HG03520 (cell line): ENCODE measurements at regions not wholly inside any gene's neighbourhood (a gene's known extent, or its start where the extent isn't known, plus 50 kb on each side); places are given as distances from the start of the nearest gene placed in this dataset.

Experiments
- ATAC-seq: cut with Tn5 transposase; IDR thresholded peaks from one replicate; pipeline ENCODE4 v1.9.1; 2021; ENCODE audit warnings: mild to moderate bottlenecking, moderate library complexity; ENCODE audit not compliant: unreplicated experiment

- ATAC-seq, result no peak
Observed at GRCh38 chr5:15220642-15221173, 279.3 kb upstream of the FBXL7 start.

GRCh38 chr5:15215056-15215455, 284.9 kb upstream of the FBXL7 start:
- ATAC-seq, result no peak

DNA sequence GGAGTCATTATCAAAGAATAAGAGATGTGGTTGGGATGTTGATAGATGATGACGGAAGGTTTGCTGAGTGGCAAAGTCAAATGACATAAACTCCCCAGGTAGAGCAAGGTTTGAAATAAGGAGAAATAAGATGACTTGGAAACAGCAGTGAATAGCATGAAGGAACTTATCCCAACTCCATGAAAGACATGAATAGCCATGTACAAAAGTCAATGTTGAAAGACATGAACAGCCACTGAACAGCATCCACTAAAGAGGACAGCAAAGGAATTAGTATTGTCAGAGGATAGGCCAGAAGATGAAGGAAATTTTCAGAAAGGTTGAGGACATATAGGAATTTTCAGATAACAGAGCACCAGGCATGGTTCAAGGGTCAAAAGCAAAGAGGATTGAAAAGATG, 286.0 kb upstream of the FBXL7 start:
- no peak for ATAC-seq

GRCh38 chr5:15209053-15209762, 290.8 kb upstream of the FBXL7 start:
- no peak for ATAC-seq

GRCh38 chr5:15206133-15206532, 293.8 kb upstream of the FBXL7 start:
- ATAC-seq, result no peak

DNA sequence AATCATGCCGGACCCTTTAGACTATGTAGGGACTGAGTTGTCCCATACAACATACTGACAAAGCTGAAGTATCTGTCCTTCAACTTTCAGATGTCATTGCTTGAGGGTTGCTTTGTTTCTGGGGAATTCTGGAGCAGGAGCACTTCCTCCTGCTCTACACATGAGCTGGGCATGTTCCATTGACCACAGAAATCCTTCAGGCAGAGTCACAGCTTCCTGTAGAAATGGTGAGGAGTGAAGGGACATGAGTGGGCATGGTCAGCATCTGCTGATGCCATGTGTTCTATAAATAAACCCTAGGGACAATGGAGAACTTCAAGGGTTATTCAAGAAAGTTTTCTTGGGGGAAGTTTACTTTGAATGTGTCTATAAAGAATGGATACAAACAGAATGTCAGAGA, 296.6 kb upstream of the FBXL7 start:
- ATAC-seq, result no peak

GRCh38 chr5:15191012-15191411, 309.0 kb upstream of the FBXL7 start:
- no peak for ATAC-seq

- no peak for ATAC-seq
Observed at GRCh38 chr5:15183520-15183919, 311.9 kb upstream of the ANKH start.

- no peak for ATAC-seq
Observed at GRCh38 chr5:15170173-15170572, 298.6 kb upstream of the ANKH start.

DNA sequence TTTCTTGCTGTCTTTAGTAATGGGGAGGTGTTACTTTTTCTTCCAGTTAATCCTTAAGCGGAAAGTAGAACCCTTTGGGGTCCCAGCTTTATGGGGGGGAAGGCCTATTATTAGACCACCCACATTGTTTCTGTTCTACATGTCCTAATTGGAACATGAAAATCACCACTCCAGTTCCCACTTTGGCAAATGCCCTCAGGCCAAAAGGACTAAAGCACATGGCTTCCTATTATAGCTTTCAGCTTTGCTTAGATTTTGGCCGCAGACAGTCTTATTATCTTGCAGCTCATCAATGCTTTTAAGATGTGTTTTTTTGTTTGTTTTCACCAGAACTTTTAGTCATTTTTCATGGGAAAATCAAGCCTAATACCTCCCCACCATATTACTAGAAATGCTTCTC, 296.8 kb upstream of the ANKH start:
- ATAC-seq, result no peak

- no peak for ATAC-seq
Observed at GRCh38 chr5:15160091-15160490, 288.5 kb upstream of the ANKH start.

GRCh38 chr5:15159606-15160005, 288.0 kb upstream of the ANKH start:
- ATAC-seq, result no peak

- no peak for ATAC-seq
Observed at GRCh38 chr5:15142458-15142857, 270.9 kb upstream of the ANKH start.

DNA sequence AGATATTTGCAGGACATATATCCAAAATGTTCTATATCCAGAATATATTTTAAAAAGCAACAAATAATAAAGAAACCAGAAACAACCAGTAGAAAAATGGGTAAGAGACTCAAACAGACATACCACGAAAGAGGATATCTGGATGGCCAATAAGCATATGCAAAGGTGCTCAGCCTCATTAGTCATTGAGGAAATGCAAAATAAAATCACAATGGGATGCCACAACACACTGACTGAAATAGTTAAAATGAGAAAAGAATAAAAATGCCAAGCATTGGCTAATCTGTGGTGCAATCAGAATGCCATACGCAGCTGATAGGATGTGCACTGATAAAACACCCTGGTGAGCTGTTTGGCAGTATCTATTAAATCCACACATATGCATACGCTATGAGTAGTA, 265.8 kb upstream of the ANKH start:
- ATAC-seq, result no peak

- ATAC-seq, result no peak
Observed at GRCh38 chr5:15135661-15136060, 264.1 kb upstream of the ANKH start.

- ATAC-seq, result no peak
Observed at GRCh38 chr5:15133456-15133965, 261.9 kb upstream of the ANKH start.

- ATAC-seq, result no peak
Observed at GRCh38 chr5:15132816-15133405, 261.3 kb upstream of the ANKH start.

GRCh38 chr5:15131909-15132308, 260.3 kb upstream of the ANKH start:
- no peak for ATAC-seq

GRCh38 chr5:15124871-15125568, 253.4 kb upstream of the ANKH start:
- ATAC-seq, result no peak

GRCh38 chr5:15124461-15124860, 252.9 kb upstream of the ANKH start:
- no peak for ATAC-seq

- no peak for ATAC-seq
Observed at GRCh38 chr5:15117688-15118087, 246.1 kb upstream of the ANKH start.

DNA sequence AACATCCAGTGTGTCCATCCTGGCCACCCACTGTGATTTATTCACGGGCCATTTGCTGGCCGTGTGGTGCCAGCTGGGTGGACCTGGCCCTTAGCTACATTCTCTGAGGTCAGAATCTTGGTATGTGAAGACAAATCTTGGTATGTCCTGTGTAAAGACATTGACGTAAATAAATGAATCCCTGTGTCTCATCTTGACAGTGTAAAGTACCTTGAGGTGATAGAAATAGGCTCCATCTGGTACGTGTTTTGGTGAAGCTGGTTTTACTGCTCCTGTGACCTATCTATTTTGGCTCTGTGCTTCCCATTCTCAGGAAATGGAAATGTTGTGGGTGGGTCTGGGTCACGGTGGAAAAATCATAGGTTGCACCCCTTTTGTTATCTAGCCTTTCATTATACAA, 245.4 kb upstream of the ANKH start:
- no peak for ATAC-seq
